Left lung (tissue), 4 donors: ENCODE measurements at regions not wholly inside any gene's neighbourhood (a gene's known extent, or its start where the extent isn't known, plus 50 kb on each side); places are given as distances from the start of the nearest gene placed in this dataset.

Source experiments
- ATAC-seq: fragments of 200-7000 bp; cut with Tn5 transposase; one replicate; pipeline ENCODE4 v1.9.1; 2020; ENCODE audit warnings: moderate library complexity
- DNase-seq, 4 donors: peaks; one replicate each; pipeline ENCODE4 v3.0.0-alpha.2; 2013 to 2020
- H3K27ac ChIP-seq, 2 donors: fragments of 200-600 bp; sonication (generic) in 1 of 2; one replicate each; pipeline versions ENCODE4 v1.5.0 to v1.8.0; 2020 to 2021
- H3K27me3 ChIP-seq, 2 donors: fragments of 200-600 bp; sonication (generic) in 1 of 2; one replicate each; pipeline versions ENCODE4 v1.5.0 to v1.8.0; 2020 to 2021
- H3K36me3 ChIP-seq, 2 donors: fragments of 200-600 bp; sonication (generic) in 1 of 2; one replicate each; pipeline versions ENCODE4 v1.5.0 to v1.8.0; 2020 to 2021
- H3K4me1 ChIP-seq, 2 donors: fragments of 200-600 bp; one replicate each; pipeline ENCODE4 v1.8.0; 2021
- H3K4me3 ChIP-seq, 2 donors: fragments of 200-600 bp; sonication (generic) in 1 of 2; one replicate each; pipeline versions ENCODE4 v1.5.0 to v1.8.0; 2020 to 2021; ENCODE audit warnings: mild to moderate bottlenecking in 1 of 2
- H3K9me3 ChIP-seq, 2 donors: fragments of 200-600 bp; sonication (generic) in 1 of 2; one replicate each; pipeline versions ENCODE4 v1.5.0 to v1.8.0; 2020 to 2021
- CTCF ChIP-seq, 2 donors: fragments of 200-600 bp; sonication (generic) in 1 of 2; IDR thresholded peaks; one replicate each; pipeline versions ENCODE4 v1.5.0 to v1.8.0; 2021; ENCODE audit warnings: antibody characterized with exemption in 2 of 2
- intact Hi-C, 2 donors: fragments of 100-400 bp; cut with DNase I; formaldehyde crosslinking; loops; one replicate each; pipeline versions ENCODE4 v1.11.2 to v1.14.2; 2022
- donor health status: DM: no; HTN: yes; CAD: no.
- donor health status: DM: no; HTN: no; CAD: no.

GRCh38 chr9:15080401-15080800, 170.2 kb upstream of the FREM1 start:
- H3K36me3 ChIP-seq, result no peaks in the 10 kb centered on the region
- DNase-seq (no peak), ATAC-seq (no peak)
- H3K4me1 ChIP-seq, result no peaks in the 10 kb centered on the region
- no peak overlapping the region for H3K27ac ChIP-seq
- H3K4me3 ChIP-seq, result no peak overlapping the region
- intact Hi-C loops, result no loop called here
- H3K27me3 ChIP-seq, result no peaks in the 10 kb centered on the region
- no peaks in the 10 kb centered on the region for H3K9me3 ChIP-seq
- no peak for TF ChIP-seq CTCF (IDR thresholded peaks at IDR 0.05)

GRCh38 chr9:15079989-15080388, 169.8 kb upstream of the FREM1 start:
- no peaks in the 10 kb centered on the region for H3K27me3 ChIP-seq
- H3K9me3 ChIP-seq, result no peaks in the 10 kb centered on the region
- no peaks in the 10 kb centered on the region for H3K36me3 ChIP-seq
- H3K27ac ChIP-seq, result no peak overlapping the region
- no peak overlapping the region for H3K4me3 ChIP-seq
- no peak for ATAC-seq
- no peak for DNase-seq
- intact Hi-C loops, result no loop called here
- TF ChIP-seq CTCF (IDR thresholded peaks at IDR 0.05), result no peak
- no peaks in the 10 kb centered on the region for H3K4me1 ChIP-seq

GRCh38 chr9:15077946-15078729, 167.9 kb upstream of the FREM1 start:
- Histone ChIP-seq H3K4me1 (no peaks in the 10 kb centered on the region), H3K4me3 (no peak overlapping the region), H3K27ac (no peak overlapping the region), H3K27me3 (no peaks in the 10 kb centered on the region), H3K9me3 (no peaks in the 10 kb centered on the region), H3K36me3 (no peaks in the 10 kb centered on the region)
- no peak for TF ChIP-seq CTCF (IDR thresholded peaks at IDR 0.05)
- intact Hi-C loops, result no loop called here
- DNase-seq, result peak in 1 of 4 donors; percentile 28
- ATAC-seq, result peak; percentile 85

- H3K27me3 ChIP-seq, result no peaks in the 10 kb centered on the region
- intact Hi-C loops, result no loop called here
- no peaks in the 10 kb centered on the region for H3K36me3 ChIP-seq
- H3K9me3 ChIP-seq, result no peaks in the 10 kb centered on the region
- no peak for ATAC-seq
- no peak overlapping the region for H3K4me3 ChIP-seq
- no peaks in the 10 kb centered on the region for H3K4me1 ChIP-seq
- H3K27ac ChIP-seq, result no peak overlapping the region
- TF ChIP-seq CTCF (IDR thresholded peaks at IDR 0.05), result no peak
- DNase-seq, result no peak
These were observed 163.4 kb upstream of the FREM1 start for GRCh38 chr9:15073620-15074019.

GRCh38 chr9:15070716-15071115, 160.5 kb upstream of the FREM1 start:
- ATAC-seq (no peak), DNase-seq (no peak)
- no peaks in the 10 kb centered on the region for H3K4me1 ChIP-seq
- H3K27ac ChIP-seq, result no peak overlapping the region
- no peaks in the 10 kb centered on the region for H3K27me3 ChIP-seq
- intact Hi-C loops, result no loop called here
- TF ChIP-seq CTCF (IDR thresholded peaks at IDR 0.05), result no peak
- no peaks in the 10 kb centered on the region for H3K9me3 ChIP-seq
- H3K36me3 ChIP-seq, result no peaks in the 10 kb centered on the region
- no peak overlapping the region for H3K4me3 ChIP-seq
